KBM-7 (cell line): ENCODE measurements at regions not wholly inside any gene's neighbourhood (a gene's known extent, or its start where the extent isn't known, plus 50 kb on each side); places are given as distances from the start of the nearest gene placed in this dataset.

ENCODE experiments used
- DNase-seq: peaks from one replicate; pipeline ENCODE4 v3.0.0-alpha.2; 2015
- in situ Hi-C: fragments of 300-500 bp; cut with MboI; formaldehyde crosslinking; loops from 2 replicates; pipeline ENCODE4 v1.14.3; 2020; ENCODE audit warnings: low sequenced_read_pairs, low pct_unique_long_range_greater_than_20kb, mixed read lengths

GRCh38 chr13:59203855-59204254 lies 959.9 kb downstream of the DIAPH3 start:
- no peak for DNase-seq
- in situ Hi-C loops = no loop called here

- no peak for DNase-seq
- in situ Hi-C loops = no loop called here
These were observed 958.2 kb downstream of the DIAPH3 start for GRCh38 chr13:59205501-59205900.

- no peak for DNase-seq
- in situ Hi-C loops = no loop called here
These were observed 955.1 kb downstream of the DIAPH3 start for GRCh38 chr13:59208405-59209195.

- DNase-seq = no peak
- in situ Hi-C loops = no loop called here
These were observed 953.2 kb downstream of the DIAPH3 start for GRCh38 chr13:59210543-59210942.

- DNase-seq = no peak
- in situ Hi-C loops = no loop called here
These were observed 952.1 kb downstream of the DIAPH3 start for GRCh38 chr13:59211606-59212005.

GRCh38 chr13:59229401-59229800 lies 934.3 kb downstream of the DIAPH3 start:
- in situ Hi-C loops = no loop called here

GRCh38 chr13:59229861-59230260 lies 933.9 kb downstream of the DIAPH3 start:
- DNase-seq = no peak
- in situ Hi-C loops = no loop called here

More at GRCh38 chr13:59229401-59229800, 934.3 kb downstream of the DIAPH3 start:
- DNase-seq = no peak

- DNase-seq = peak; percentile 58
- in situ Hi-C loops = no loop called here
These were observed 933.1 kb downstream of the DIAPH3 start for GRCh38 chr13:59230484-59231264.

- no peak for DNase-seq
- in situ Hi-C loops = no loop called here
These were observed 927.3 kb downstream of the DIAPH3 start for GRCh38 chr13:59236309-59236919.

GRCh38 chr13:59236944-59237343 lies 926.8 kb downstream of the DIAPH3 start:
- in situ Hi-C loops = no loop called here
- no peak for DNase-seq

- DNase-seq = no peak
- in situ Hi-C loops = no loop called here
These were observed 916.6 kb downstream of the DIAPH3 start for GRCh38 chr13:59247171-59247570.

- in situ Hi-C loops = no loop called here
- no peak for DNase-seq
These were observed 913.2 kb downstream of the DIAPH3 start for GRCh38 chr13:59250336-59251189.

- no peak for DNase-seq
- in situ Hi-C loops = no loop called here
These were observed 904.3 kb downstream of the DIAPH3 start for GRCh38 chr13:59259165-59260000.

- in situ Hi-C loops = no loop called here
- DNase-seq = peak; percentile 26
These were observed 901.7 kb downstream of the DIAPH3 start for GRCh38 chr13:59261928-59262488.

- in situ Hi-C loops = no loop called here
- DNase-seq = no peak
These were observed 900.2 kb downstream of the DIAPH3 start for GRCh38 chr13:59263531-59263930.

GRCh38 chr13:59266478-59267063 lies 897.2 kb downstream of the DIAPH3 start:
- no peak for DNase-seq
- in situ Hi-C loops = no loop called here

- in situ Hi-C loops = no loop called here
- DNase-seq = no peak
These were observed 894.3 kb downstream of the DIAPH3 start for GRCh38 chr13:59269476-59269875.

GRCh38 chr13:59270327-59270726 lies 893.4 kb downstream of the DIAPH3 start:
- no peak for DNase-seq
- in situ Hi-C loops = no loop called here
